ENCODE measurements at regions not wholly inside any gene's neighbourhood (a gene's known extent, or its start where the extent isn't known, plus 50 kb on each side); places are given as distances from the start of the nearest gene placed in this dataset.

DNA sequence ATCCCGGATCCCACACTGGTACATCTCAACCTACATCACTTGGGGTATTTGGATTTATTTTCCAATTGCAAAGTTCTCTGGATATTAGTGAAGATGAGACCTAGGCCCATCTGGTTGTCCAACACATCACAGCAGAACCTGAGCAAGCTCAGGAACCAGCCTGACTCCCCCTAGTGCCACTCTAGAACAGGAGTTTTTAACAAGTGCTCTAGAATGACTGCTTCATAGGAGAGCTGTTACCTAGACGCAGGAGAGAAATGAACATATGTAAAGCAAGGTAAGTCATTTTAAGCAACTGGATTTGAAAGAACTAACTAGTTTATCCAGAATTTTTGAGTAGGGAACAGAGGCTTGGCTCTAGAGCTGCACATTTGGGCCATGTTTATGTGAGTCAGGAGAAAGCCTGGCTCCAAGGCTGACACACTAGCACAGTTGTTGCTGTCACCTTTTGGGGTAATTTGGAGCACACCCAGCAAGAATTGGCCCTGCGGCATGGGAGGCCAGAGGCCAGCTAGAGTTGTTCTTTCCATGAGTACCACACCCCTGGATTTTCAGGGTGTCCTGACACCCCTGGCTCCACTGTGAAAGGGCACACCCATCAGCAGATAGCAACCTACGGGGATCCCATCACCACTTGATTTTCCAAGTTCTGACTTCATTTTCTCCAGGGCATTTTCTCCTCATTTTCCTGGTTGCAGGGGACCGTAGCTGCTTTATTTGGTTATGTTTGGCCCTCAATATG lies 110.9 kb upstream of the LPAR1 start:
- Histone ChIP-seq H3K4me1 (ENCODE audit: control insufficient read depth, insufficient read depth, low read length) (no peaks in the 10 kb centered on the region), H3K27me3 (ENCODE audit: control insufficient read depth, insufficient read depth, low read length) (no peaks in the 10 kb centered on the region), H3K4me3 (ENCODE audit: low read length) (no peak overlapping the region), H3K27ac (ENCODE audit: low read length) (no peak overlapping the region), H3K9me3 (ENCODE audit: control insufficient read depth, insufficient read depth, low read length) (no peaks in the 10 kb centered on the region), H3K36me3 (ENCODE audit: control insufficient read depth, insufficient read depth, low read length) (no peaks in the 10 kb centered on the region)
- DNase-seq (ENCODE audit: low read depth, low spot score), result no peak
- WGBS (ENCODE audit: insufficient coverage, insufficient read length), result no CpG with 5 or more reads among the region's 5 CpGs

DNA sequence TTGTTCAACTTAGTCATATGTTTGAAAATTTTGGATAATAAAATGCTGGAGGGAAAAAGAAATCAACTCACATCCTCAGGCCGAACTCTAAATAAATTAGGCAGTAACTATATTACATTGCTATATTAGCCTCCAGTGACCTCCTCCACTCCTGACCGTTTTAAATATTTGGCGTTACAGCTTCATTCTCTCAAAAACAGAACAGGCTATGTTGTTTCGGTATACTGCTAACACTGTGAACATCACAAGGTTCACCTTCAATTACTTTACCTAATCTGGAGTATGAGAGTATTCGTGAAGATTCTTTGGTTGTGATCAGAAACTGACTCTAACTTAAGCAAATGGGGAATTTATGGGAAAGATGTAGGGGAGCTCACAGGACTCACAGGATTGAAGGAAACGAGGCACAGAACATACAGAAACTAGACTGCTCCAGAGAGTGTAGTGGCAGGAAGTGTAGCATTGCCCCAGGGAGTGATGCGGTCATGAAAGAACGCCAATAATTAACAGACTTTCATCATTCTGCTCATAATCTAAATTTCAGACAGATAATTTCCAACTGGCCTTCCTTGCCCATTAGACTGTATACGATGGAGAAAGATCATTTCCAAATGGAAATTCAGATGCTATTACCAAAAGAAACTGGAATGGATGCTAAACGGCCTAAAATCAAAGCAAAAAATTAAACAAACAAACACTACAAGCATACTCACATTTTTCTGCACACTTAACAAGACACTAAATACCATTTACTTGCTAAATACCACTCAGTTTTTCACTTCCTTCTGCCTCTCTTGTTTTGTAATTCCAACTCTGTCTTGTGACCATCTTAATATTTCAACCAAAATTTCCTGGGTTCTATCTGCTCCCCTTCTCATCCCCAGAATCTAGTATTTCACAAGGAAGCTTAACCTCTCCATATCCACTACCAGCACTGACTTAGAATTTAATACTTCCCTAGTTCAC lies 110.1 kb upstream of the LPAR1 start:
- no peak for DNase-seq (ENCODE audit: low read depth, low spot score)
- Histone ChIP-seq H3K4me1 (ENCODE audit: control insufficient read depth, insufficient read depth, low read length) (no peaks in the 10 kb centered on the region), H3K27me3 (ENCODE audit: control insufficient read depth, insufficient read depth, low read length) (no peaks in the 10 kb centered on the region), H3K4me3 (ENCODE audit: low read length) (no peak overlapping the region), H3K27ac (ENCODE audit: low read length) (no peak overlapping the region), H3K36me3 (ENCODE audit: control insufficient read depth, insufficient read depth, low read length) (no peaks in the 10 kb centered on the region), H3K9me3 (ENCODE audit: control insufficient read depth, insufficient read depth, low read length) (no peaks in the 10 kb centered on the region)
- WGBS (ENCODE audit: insufficient coverage, insufficient read length), result no CpG with 5 or more reads among the region's 10 CpGs

DNA sequence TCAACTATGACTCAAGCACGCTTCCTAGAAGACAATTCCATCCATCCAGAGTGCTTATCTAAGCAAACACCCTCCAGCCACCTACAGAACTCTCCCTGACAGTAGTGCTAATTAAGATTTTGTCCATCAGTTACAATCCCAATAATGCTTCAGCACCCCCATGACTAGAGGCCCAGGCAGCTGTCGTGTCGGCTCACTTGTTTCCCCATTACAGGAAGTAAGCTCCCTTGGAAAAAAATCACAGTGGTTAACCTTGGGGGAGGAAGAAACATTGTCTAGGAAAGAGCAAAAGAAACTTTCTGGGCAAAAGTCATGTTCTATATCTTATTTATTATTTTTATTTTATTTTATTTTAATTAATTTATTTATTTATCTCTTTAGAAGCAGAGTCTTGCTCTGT lies 108.8 kb upstream of the LPAR1 start:
- no peaks in the 10 kb centered on the region for H3K27me3 ChIP-seq (ENCODE audit: control insufficient read depth, insufficient read depth, low read length)
- H3K4me1 ChIP-seq (ENCODE audit: control insufficient read depth, insufficient read depth, low read length), result no peaks in the 10 kb centered on the region
- H3K4me3 ChIP-seq (ENCODE audit: low read length), result no peak overlapping the region
- DNase-seq (ENCODE audit: low read depth, low spot score), result no peak
- no peaks in the 10 kb centered on the region for H3K36me3 ChIP-seq (ENCODE audit: control insufficient read depth, insufficient read depth, low read length)
- no peak overlapping the region for H3K27ac ChIP-seq (ENCODE audit: low read length)
- no peaks in the 10 kb centered on the region for H3K9me3 ChIP-seq (ENCODE audit: control insufficient read depth, insufficient read depth, low read length)
- no CpG with 5 or more reads among the region's 3 CpGs for WGBS (ENCODE audit: insufficient coverage, insufficient read length)

DNA sequence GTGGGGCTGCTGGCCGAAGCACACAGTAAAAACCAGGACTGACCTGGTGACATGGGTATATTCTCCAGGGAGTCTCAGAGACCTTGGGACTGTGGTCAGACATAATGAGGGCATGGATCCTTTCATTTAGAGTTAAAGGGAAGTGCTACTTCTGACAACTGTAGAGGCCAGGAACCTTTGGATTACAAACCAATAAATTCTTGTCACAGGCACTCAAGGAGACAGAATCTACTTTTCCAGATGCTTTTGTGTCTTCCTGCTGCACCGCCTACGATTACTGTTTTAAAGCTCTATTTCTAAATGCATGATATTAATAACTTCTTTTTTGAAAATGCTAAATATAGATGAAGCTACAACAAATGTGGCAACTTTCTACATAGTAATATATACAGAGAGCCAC lies 106.5 kb upstream of the LPAR1 start:
- Histone ChIP-seq H3K27me3 (ENCODE audit: control insufficient read depth, insufficient read depth, low read length) (no peaks in the 10 kb centered on the region), H3K4me1 (ENCODE audit: control insufficient read depth, insufficient read depth, low read length) (no peaks in the 10 kb centered on the region), H3K4me3 (ENCODE audit: low read length) (no peak overlapping the region), H3K9me3 (ENCODE audit: control insufficient read depth, insufficient read depth, low read length) (no peaks in the 10 kb centered on the region), H3K36me3 (ENCODE audit: control insufficient read depth, insufficient read depth, low read length) (no peaks in the 10 kb centered on the region), H3K27ac (ENCODE audit: low read length) (no peak overlapping the region)
- WGBS (ENCODE audit: insufficient coverage, insufficient read length), result no CpG with 5 or more reads among the region's 3 CpGs
- no peak for DNase-seq (ENCODE audit: low read depth, low spot score)

DNA sequence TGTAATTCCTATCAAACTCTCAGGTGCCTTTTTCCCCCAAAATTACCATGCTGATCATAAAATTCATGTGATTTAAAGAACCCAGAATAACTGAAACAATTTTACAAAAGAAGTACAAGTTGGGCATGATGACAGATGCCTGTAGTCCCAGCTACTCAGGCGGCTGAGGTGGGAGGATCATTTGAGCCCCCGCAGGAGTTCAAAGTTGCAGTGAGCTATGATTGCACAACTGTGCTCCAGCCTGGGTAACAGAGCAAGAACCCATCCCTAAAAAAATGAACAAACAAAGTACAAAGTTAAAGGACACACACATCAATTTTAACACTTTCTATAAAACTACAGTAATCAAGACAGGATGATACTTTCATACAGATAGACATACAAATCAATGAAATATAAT lies 97.9 kb upstream of the LPAR1 start:
- no CpG with 5 or more reads among the region's 2 CpGs for WGBS (ENCODE audit: insufficient coverage, insufficient read length)
- H3K4me3 ChIP-seq (ENCODE audit: low read length), result no peak overlapping the region
- H3K4me1 ChIP-seq (ENCODE audit: control insufficient read depth, insufficient read depth, low read length), result no peaks in the 10 kb centered on the region
- no peak overlapping the region for H3K27ac ChIP-seq (ENCODE audit: low read length)
- no peaks in the 10 kb centered on the region for H3K27me3 ChIP-seq (ENCODE audit: control insufficient read depth, insufficient read depth, low read length)
- H3K9me3 ChIP-seq (ENCODE audit: control insufficient read depth, insufficient read depth, low read length), result no peaks in the 10 kb centered on the region
- H3K36me3 ChIP-seq (ENCODE audit: control insufficient read depth, insufficient read depth, low read length), result no peaks in the 10 kb centered on the region
- no peak for DNase-seq (ENCODE audit: low read depth, low spot score)

DNA sequence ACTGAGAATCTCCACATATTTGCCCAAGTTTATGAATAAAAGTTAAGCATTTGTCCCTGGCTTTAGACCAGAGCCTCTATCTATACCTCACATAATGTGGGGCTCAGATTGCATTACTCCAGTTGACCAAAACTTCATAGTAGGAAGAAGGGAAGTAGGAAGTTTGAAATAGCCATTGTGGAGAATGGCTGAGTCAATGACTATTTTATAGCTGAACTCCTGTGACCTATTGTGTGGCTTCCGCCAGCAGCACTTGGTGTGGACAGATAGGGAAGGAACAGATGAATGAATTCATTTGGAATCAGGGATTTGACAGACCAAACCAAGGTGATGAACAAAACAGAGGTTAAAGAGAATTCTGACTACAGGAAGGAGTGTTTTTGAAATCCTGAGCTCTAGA lies 92.9 kb upstream of the LPAR1 start:
- no peaks in the 10 kb centered on the region for H3K9me3 ChIP-seq (ENCODE audit: control insufficient read depth, insufficient read depth, low read length)
- no peaks in the 10 kb centered on the region for H3K27me3 ChIP-seq (ENCODE audit: control insufficient read depth, insufficient read depth, low read length)
- H3K4me1 ChIP-seq (ENCODE audit: control insufficient read depth, insufficient read depth, low read length), result no peaks in the 10 kb centered on the region
- H3K27ac ChIP-seq (ENCODE audit: low read length), result no peak overlapping the region
- H3K36me3 ChIP-seq (ENCODE audit: control insufficient read depth, insufficient read depth, low read length), result no peaks in the 10 kb centered on the region
- no CpG with 5 or more reads among the region's 1 CpG for WGBS (ENCODE audit: insufficient coverage, insufficient read length)
- H3K4me3 ChIP-seq (ENCODE audit: low read length), result no peak overlapping the region
- DNase-seq (ENCODE audit: low read depth, low spot score), result no peak

DNA sequence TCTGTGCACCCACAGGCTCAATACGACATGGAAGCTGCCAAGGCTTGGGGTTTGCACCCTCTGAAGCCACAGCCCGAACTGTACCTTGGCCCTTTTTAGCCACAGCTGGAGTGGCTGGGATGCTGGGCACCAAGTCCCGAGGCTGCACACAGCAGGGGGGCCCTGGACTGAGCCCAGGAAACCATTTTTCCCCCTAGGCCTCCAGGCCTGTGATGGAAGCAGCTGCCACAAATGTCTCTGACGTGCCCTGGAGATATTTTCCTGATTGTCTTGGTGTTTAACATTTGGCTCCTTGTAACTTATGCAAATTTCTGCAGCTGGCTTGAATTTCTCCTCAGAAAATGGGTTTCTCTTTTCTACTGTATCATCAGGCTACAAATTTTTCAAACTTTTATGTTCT lies 82.3 kb upstream of the LPAR1 start:
- no CpG with 5 or more reads among the region's 4 CpGs for whole genome bisulfite sequencing (ENCODE audit: insufficient coverage, insufficient read length)
- H3K36me3 ChIP-seq (ENCODE audit: control insufficient read depth, insufficient read depth, low read length), result no peaks in the 10 kb centered on the region
- no peak overlapping the region for H3K27ac ChIP-seq (ENCODE audit: low read length)

DNA sequence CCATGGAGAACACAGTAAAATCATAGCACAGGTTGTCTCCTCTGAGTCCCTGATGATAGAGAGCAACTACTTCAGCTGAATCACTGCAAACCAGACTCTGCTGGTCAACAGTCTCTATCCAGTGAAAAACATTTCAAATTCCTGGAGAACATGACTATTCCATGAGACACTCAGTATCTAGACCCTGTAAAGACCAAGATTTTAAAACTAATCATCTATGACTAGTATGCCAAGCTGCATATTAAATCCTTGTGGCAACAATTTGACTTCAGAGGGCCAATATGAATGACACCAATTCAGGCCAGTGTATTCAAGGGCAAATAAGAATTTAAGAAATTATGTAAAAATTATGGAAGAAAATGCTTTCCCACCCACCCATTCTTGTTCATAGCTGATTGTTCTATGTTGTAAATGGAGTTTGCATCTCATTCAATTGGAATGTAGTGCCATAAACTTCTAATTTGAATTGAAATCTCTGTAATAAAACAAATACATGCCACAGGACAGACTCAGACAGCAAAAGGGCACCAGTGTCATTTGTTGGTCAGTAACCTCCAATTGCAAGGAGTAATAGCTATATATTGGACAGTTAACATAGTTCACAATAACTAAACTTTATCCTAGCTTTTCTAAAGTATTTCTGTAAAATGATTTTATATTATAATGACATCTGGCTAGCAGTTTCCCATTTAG lies 80.1 kb upstream of the LPAR1 start:
- Histone ChIP-seq H3K9me3 (ENCODE audit: control insufficient read depth, insufficient read depth, low read length) (no peaks in the 10 kb centered on the region), H3K36me3 (ENCODE audit: control insufficient read depth, insufficient read depth, low read length) (no peaks in the 10 kb centered on the region), H3K27ac (ENCODE audit: low read length) (no peak overlapping the region), H3K4me3 (ENCODE audit: low read length) (no peak overlapping the region), H3K27me3 (ENCODE audit: control insufficient read depth, insufficient read depth, low read length) (no peaks in the 10 kb centered on the region), H3K4me1 (ENCODE audit: control insufficient read depth, insufficient read depth, low read length) (no peaks in the 10 kb centered on the region)
- no peak for DNase-seq (ENCODE audit: low read depth, low spot score)

More for the DNA sequence above, 82.3 kb upstream of the LPAR1 start:
- H3K4me3 ChIP-seq (ENCODE audit: low read length), result no peak overlapping the region
- no peaks in the 10 kb centered on the region for H3K4me1 ChIP-seq (ENCODE audit: control insufficient read depth, insufficient read depth, low read length)
- no peak for DNase-seq (ENCODE audit: low read depth, low spot score)
- H3K27me3 ChIP-seq (ENCODE audit: control insufficient read depth, insufficient read depth, low read length), result no peaks in the 10 kb centered on the region
- no peaks in the 10 kb centered on the region for H3K9me3 ChIP-seq (ENCODE audit: control insufficient read depth, insufficient read depth, low read length)

DNA sequence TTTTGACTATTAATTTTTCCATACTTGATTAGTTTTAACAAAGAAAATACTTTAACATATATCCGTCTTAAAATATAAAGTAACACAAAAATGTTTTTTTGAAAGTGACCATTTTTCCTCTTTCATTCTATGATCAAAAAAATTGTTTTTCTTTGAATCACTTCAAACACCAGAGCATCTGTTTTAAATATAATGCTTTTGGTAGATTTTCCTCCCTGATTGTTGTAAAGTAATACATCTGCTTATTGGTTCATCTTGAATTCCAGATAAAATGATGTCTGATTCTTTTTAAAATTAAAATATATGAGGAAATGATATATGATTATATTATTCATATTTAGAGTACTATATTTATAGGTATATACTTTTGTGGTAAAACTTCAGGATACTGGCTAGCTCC lies 76.2 kb upstream of the LPAR1 start:
- no peak for DNase-seq (ENCODE audit: low read depth, low spot score)
- H3K9me3 ChIP-seq (ENCODE audit: control insufficient read depth, insufficient read depth, low read length), result no peaks in the 10 kb centered on the region
- WGBS (ENCODE audit: insufficient coverage, insufficient read length), result 100% methylated on average over 1 of the region's 1 CpG
- H3K27ac ChIP-seq (ENCODE audit: low read length), result no peak overlapping the region
- no peaks in the 10 kb centered on the region for H3K4me1 ChIP-seq (ENCODE audit: control insufficient read depth, insufficient read depth, low read length)
- no peaks in the 10 kb centered on the region for H3K36me3 ChIP-seq (ENCODE audit: control insufficient read depth, insufficient read depth, low read length)
- no peak overlapping the region for H3K4me3 ChIP-seq (ENCODE audit: low read length)
- no peaks in the 10 kb centered on the region for H3K27me3 ChIP-seq (ENCODE audit: control insufficient read depth, insufficient read depth, low read length)

DNA sequence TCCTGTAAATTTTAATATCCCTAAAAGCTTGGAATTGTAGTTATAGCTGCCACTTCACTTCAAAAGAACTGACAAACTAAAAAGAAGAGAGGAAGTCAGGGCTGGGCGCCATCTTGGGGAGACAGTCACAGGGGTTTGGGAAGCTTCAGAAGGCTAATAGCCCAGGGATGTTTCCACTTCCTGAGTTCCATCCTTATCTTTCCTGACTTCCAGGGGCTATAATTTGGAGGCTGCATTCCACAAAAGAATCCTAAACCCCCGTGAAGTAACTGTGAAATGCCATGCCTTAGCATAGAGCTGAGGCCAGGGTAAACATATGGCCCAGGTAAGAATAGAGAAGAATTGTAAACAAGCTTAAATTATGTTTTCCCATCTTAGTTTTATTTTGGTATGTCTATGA lies 75.4 kb upstream of the LPAR1 start:
- Histone ChIP-seq H3K4me3 (ENCODE audit: low read length) (no peak overlapping the region), H3K9me3 (ENCODE audit: control insufficient read depth, insufficient read depth, low read length) (no peaks in the 10 kb centered on the region), H3K36me3 (ENCODE audit: control insufficient read depth, insufficient read depth, low read length) (no peaks in the 10 kb centered on the region), H3K27me3 (ENCODE audit: control insufficient read depth, insufficient read depth, low read length) (no peaks in the 10 kb centered on the region), H3K27ac (ENCODE audit: low read length) (no peak overlapping the region), H3K4me1 (ENCODE audit: control insufficient read depth, insufficient read depth, low read length) (no peaks in the 10 kb centered on the region)
- no peak for DNase-seq (ENCODE audit: low read depth, low spot score)
- WGBS (ENCODE audit: insufficient coverage, insufficient read length), result no CpG with 5 or more reads among the region's 2 CpGs
